ENCODE measurements at regions not wholly inside any gene's neighbourhood (a gene's known extent, or its start where the extent isn't known, plus 50 kb on each side); places are given as distances from the start of the nearest gene placed in this dataset.
A peak's percentile ranks its signal among the peaks of the same experiment; 100 is the strongest.

DNA sequence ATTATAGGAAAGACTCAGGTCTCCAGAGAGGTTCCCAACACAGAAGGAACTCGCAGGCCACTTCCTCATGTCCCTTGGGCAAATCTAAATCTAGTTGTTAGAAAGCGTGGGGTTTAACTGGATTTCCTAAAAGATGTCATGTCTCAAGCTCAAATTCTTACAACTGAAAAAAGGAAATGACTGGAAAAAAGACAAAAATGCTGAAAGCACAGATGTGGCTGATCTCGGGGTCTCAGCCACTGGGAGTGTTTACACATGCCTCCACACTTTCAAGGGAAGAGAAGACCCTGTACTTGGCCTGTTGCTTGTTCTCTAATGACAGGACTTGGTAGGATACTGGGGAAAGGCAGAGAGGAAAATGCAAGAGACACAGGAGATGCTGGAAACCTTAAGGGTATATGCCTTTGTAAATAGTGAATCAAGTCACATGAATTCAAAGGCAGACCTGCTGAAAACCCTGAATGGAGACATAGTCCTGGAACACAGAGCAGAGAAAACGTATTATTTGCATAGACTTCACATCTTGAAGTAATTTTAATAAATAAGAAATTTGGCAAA is 160.9 kb upstream of the MEIS1 start:
- Mint-ChIP-seq H3K4me1 (peaks cover 54% of the 10 kb centered on the region), H3K36me3 (no peaks in the 10 kb centered on the region), H3K27me3 (ENCODE audit: low read depth) (no peaks in the 10 kb centered on the region), H3K4me3 (no peak overlapping the region), H3K27ac (peak overlapping the region; percentile 91), H3K9me3 (peaks cover 3% of the 10 kb centered on the region)
- no peak for DNase-seq (ENCODE audit: low spot score in 2 of 2, unreplicated experiment in 2 of 2)
- TF ChIP-seq CTCF (IDR thresholded peaks at IDR 0.05; ENCODE audit: unreplicated experiment): no peak

DNA sequence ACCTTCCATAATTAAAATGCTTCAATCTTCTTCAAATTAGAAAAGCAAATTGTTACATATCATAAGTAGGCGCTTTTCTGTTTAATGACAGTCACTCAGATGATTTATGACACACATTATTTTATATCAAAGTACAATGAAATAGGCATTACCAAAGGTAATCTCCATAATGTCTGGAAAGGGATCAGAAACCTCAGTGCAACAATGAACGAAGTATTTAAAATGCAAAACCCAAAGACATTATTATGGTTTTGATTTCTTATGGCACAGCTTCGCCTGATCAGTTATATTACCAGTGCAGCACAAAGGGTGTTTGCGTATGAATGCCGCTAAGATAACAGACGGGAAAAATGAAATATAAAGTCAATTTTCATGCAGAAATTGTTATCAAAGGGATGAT is 162.2 kb upstream of the MEIS1 start:
- TF ChIP-seq CTCF (IDR thresholded peaks at IDR 0.05; ENCODE audit: unreplicated experiment): no peak
- Mint-ChIP-seq H3K27ac (peak overlapping the region; percentile 95), H3K27me3 (ENCODE audit: low read depth) (no peaks in the 10 kb centered on the region), H3K4me1 (peaks cover 58% of the 10 kb centered on the region), H3K36me3 (peaks cover 3% of the 10 kb centered on the region), H3K9me3 (peaks cover 3% of the 10 kb centered on the region), H3K4me3 (no peak overlapping the region)
- DNase-seq (ENCODE audit: low spot score in 2 of 2, unreplicated experiment in 2 of 2): no peak

DNA sequence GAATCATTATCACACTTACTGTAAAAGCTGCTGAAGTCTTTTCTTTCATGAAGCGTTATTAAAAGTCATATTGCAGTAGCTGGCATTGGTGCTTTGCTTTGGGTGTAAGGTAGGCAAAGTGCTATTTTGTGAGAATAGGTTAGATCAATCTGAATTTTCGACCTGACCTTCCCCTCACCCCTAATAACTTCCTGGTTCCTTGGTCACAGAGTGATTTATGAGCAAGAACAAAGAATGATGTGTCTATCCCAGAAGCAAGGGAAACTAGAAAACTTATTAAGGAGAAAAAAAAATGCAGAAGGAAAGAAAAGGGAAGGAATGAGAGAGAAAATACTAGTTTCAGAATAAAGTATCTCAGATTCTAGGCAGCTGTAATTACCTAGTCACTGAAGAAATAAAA is 163.1 kb upstream of the MEIS1 start:
- peaks cover 9% of the 10 kb centered on the region for H3K36me3 Mint-ChIP-seq
- TF ChIP-seq CTCF (IDR thresholded peaks at IDR 0.05; ENCODE audit: unreplicated experiment): no peak
- H3K27me3 Mint-ChIP-seq (ENCODE audit: low read depth): no peaks in the 10 kb centered on the region
- H3K27ac Mint-ChIP-seq: peak overlapping the region; percentile 95
- H3K9me3 Mint-ChIP-seq: peaks cover 10% of the 10 kb centered on the region
- H3K4me3 Mint-ChIP-seq: no peak overlapping the region
- H3K4me1 Mint-ChIP-seq: peaks cover 58% of the 10 kb centered on the region
- no peak for DNase-seq (ENCODE audit: low spot score in 2 of 2, unreplicated experiment in 2 of 2)

DNA sequence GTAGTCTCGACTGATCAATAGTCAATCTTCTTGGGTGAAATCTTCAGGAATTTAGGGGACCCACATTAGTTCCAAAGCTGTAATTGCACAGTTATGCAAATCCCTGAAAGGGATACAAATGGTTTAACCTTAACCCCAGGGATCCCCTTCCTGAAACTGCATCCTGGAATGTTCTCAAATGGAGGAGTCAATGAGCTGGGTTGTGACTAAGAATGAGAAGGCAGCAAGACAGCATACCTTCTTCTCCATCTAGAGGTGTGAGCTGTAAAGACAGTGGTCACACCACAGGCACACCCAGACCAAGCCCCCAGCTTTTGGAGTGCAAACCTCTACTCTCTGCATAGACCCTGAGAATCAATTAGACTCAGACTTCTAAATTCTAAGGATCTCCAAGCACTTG is 164.7 kb upstream of the MEIS1 start:
- peak overlapping the region; percentile 95 for H3K27ac Mint-ChIP-seq
- no peak overlapping the region for H3K4me3 Mint-ChIP-seq
- TF ChIP-seq CTCF (IDR thresholded peaks at IDR 0.05; ENCODE audit: unreplicated experiment): no peak
- peaks cover 56% of the 10 kb centered on the region for H3K4me1 Mint-ChIP-seq
- peaks cover 10% of the 10 kb centered on the region for H3K9me3 Mint-ChIP-seq
- DNase-seq (ENCODE audit: low spot score in 2 of 2, unreplicated experiment in 2 of 2): no peak
- no peaks in the 10 kb centered on the region for H3K27me3 Mint-ChIP-seq (ENCODE audit: low read depth)
- H3K36me3 Mint-ChIP-seq: peaks cover 12% of the 10 kb centered on the region

DNA sequence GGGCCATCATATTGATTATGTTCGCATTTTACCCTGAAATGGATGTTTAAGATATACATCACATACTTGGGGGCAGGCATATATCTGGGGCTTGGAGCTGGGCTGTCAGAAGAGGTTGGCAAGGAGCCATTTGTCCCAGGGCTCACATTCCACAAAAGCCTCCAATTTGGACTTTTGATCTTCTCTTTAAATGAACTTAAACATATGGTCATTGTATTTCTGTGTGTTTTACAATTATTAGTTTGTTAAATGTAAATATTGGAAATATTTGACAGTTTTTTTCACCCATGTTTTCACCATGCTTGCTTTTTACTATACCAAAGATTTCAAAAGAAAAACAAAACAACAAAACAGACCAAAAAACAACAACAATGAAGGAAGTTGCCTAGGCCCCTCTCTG is 165.8 kb upstream of the MEIS1 start:
- peaks cover 49% of the 10 kb centered on the region for H3K4me1 Mint-ChIP-seq

More for the DNA sequence above, 165.8 kb upstream of the MEIS1 start:
- H3K36me3 Mint-ChIP-seq: peaks cover 12% of the 10 kb centered on the region
- H3K4me3 Mint-ChIP-seq: no peak overlapping the region
- H3K27me3 Mint-ChIP-seq (ENCODE audit: low read depth): no peaks in the 10 kb centered on the region
- peaks cover 10% of the 10 kb centered on the region for H3K9me3 Mint-ChIP-seq
- DNase-seq (ENCODE audit: low spot score in 2 of 2, unreplicated experiment in 2 of 2): no peak
- peak overlapping the region; percentile 88 for H3K27ac Mint-ChIP-seq
- TF ChIP-seq CTCF (IDR thresholded peaks at IDR 0.05; ENCODE audit: unreplicated experiment): no peak

Measured in mesothelial cell of epicardium (in vitro differentiated cells).